ENCODE measurements at regions not wholly inside any gene's neighbourhood (a gene's known extent, or its start where the extent isn't known, plus 50 kb on each side); places are given as distances from the start of the nearest gene placed in this dataset.

- H3K4me3 ChIP-seq (ENCODE audit: low read depth, low read length), result no peak overlapping the region
- TF ChIP-seq, protein P1, sequence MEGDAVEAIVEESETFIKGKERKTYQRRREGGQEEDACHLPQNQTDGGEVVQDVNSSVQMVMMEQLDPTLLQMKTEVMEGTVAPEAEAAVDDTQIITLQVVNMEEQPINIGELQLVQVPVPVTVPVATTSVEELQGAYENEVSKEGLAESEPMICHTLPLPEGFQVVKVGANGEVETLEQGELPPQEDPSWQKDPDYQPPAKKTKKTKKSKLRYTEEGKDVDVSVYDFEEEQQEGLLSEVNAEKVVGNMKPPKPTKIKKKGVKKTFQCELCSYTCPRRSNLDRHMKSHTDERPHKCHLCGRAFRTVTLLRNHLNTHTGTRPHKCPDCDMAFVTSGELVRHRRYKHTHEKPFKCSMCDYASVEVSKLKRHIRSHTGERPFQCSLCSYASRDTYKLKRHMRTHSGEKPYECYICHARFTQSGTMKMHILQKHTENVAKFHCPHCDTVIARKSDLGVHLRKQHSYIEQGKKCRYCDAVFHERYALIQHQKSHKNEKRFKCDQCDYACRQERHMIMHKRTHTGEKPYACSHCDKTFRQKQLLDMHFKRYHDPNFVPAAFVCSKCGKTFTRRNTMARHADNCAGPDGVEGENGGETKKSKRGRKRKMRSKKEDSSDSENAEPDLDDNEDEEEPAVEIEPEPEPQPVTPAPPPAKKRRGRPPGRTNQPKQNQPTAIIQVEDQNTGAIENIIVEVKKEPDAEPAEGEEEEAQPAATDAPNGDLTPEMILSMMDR (IDR thresholded peaks at IDR 0.05; ENCODE audit: low read depth, low read length), result no peak
Observed at GRCh38 chr13:30093236-30093635, 214.1 kb downstream of the KATNAL1 start.

GRCh38 chr13:30091691-30092090 is 215.7 kb downstream of the KATNAL1 start:
- TF ChIP-seq, protein P1 (IDR thresholded peaks at IDR 0.05; ENCODE audit: low read depth, low read length), result no peak
- no peak overlapping the region for H3K4me3 ChIP-seq (ENCODE audit: low read depth, low read length)

DNA sequence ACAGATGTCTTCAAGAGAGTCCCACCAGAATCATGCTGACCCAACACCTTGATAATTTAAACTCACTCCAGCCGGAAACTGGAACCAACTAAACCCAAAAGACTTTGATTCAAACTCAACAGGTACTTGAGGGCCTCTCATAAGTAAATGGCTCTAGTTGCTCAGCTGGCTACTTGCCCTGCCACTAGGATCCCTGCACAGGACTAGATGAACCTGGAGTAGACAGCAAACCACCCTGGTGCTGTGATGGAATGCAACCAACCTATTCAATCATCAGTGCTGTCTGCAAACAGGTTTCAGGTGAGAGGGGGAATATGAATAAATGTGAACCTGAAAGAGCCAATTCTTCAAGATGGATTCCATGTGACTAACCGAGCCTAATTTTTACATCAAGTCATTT is 216.3 kb downstream of the KATNAL1 start:
- TF ChIP-seq, protein P1 (IDR thresholded peaks at IDR 0.05; ENCODE audit: low read depth, low read length), result no peak
- H3K4me3 ChIP-seq (ENCODE audit: low read depth, low read length), result no peak overlapping the region

DNA sequence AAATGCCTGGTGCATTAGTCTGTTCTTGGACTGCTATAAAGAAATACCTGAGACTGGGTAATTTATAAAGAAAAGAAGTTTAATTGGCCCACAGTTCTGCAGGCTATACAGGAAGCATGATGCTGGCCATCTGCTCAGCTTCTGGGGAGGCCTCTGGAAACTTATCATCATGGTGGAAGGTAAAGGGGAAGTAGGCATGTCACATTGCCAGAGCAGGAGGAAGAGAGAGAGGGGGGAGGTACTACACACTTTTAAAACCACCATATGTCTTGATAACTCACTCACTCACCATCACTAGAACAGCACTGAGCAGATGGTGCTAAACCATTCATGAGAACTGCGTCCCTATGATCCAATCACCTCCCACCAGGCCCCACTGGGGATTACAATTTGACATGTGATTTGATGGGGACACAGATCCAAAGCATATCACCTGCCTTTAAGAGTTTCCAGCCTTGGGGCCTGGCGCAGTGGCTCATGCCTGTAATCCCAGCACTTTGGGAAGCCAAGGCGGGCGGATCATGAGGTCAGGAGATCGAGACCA is 219.0 kb downstream of the KATNAL1 start:
- TF ChIP-seq, protein P1 (IDR thresholded peaks at IDR 0.05; ENCODE audit: low read depth, low read length), result no peak
- no peak overlapping the region for H3K4me3 ChIP-seq (ENCODE audit: low read depth, low read length)

- H3K4me3 ChIP-seq (ENCODE audit: low read depth, low read length), result no peak overlapping the region
- TF ChIP-seq, protein P1 (IDR thresholded peaks at IDR 0.05; ENCODE audit: low read depth, low read length), result no peak
Observed at GRCh38 chr13:30085087-30085486, 222.3 kb downstream of the KATNAL1 start.

DNA sequence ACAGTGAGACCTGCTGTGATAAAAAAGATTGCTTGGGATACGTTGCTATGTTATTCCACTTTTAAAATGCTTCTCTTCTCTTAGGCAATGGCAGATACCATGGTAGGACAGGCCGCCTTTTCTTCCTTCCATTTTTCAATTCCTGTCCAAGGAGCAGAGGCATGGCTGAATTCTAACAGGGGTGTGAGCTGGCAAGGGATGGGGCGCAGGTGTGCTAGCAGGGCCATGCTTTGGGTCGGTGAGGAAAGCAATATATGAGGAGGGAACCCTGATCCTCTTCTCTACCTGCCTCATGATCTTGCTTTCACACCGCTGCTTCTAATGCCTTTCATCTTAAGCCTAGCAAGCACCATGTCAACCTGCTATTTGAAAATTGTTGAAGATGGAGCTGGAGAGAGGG is 225.0 kb downstream of the KATNAL1 start:
- TF ChIP-seq, protein P1 (IDR thresholded peaks at IDR 0.05; ENCODE audit: low read depth, low read length), result no peak
- H3K4me3 ChIP-seq (ENCODE audit: low read depth, low read length), result no peak overlapping the region

DNA sequence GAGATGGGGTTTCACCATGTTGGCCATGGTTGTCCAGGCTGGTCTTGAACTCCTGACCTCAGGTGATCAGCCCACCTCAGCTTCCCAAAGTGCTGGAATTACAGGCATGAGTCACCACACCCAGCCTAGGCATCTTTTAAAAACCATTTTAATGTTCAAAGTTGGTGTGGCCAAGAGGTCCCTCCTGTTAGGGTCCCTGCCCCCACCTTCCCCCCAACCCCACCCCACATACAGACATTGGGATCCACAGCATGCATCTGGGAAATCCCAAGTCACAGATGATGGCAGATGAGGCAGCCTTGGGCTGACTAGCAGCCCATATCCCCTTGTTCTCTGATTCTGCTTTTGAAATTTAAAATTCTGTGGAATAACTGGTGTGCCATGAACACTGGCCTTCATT is 226.0 kb downstream of the KATNAL1 start:
- TF ChIP-seq, protein P1 (IDR thresholded peaks at IDR 0.05; ENCODE audit: low read depth, low read length), result no peak
- no peak overlapping the region for H3K4me3 ChIP-seq (ENCODE audit: low read depth, low read length)
